ENCODE measurements at regions not wholly inside any gene's neighbourhood (a gene's known extent, or its start where the extent isn't known, plus 50 kb on each side); places are given as distances from the start of the nearest gene placed in this dataset.

DNA sequence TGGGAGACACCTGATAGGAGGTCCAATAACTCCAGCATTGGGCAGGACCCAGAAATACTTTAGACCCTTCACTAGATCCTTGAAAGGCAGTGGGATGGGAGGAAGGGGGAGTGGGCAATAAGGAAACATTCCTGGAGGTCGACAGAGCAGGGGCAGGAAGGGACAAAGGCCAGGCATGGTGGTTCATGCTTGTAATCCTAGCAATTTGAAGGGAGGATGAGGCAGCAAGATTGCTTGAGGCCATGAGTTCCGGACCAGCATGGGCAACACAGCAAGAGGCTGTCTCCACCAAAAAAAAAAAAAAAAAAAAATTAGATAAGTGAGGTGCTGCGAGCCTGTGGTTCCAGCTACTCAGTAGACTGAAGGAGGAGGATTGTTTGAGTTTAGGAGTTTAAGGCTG, 134.9 kb downstream of the JCAD start:
- Histone ChIP-seq H3K36me3 (ENCODE audit: control insufficient read depth, insufficient read depth, low read length) (no peaks in the 10 kb centered on the region), H3K4me3 (ENCODE audit: low read depth, low read length) (no peak overlapping the region)

GRCh38 chr10:29923416-29923965, 135.9 kb downstream of the JCAD start:
- Histone ChIP-seq H3K36me3 (ENCODE audit: control insufficient read depth, insufficient read depth, low read length) (no peaks in the 10 kb centered on the region), H3K27ac (ENCODE audit: low read depth, low read length) (no peak overlapping the region), H3K4me1 (ENCODE audit: control insufficient read depth, insufficient read depth, low read length) (peaks cover 11% of the 10 kb centered on the region; the same call in 1 of the 2 replicates), H3K9me3 (ENCODE audit: control insufficient read depth, insufficient read depth, low read length) (no peaks in the 10 kb centered on the region), H3K9ac (ENCODE audit: low read depth, low read length) (no peak overlapping the region), H3K27me3 (ENCODE audit: control insufficient read depth, insufficient read depth, low read length) (no peaks in the 10 kb centered on the region), H3K4me3 (ENCODE audit: low read depth, low read length) (no peak overlapping the region)

More for the DNA sequence above, 134.9 kb downstream of the JCAD start:
- Histone ChIP-seq H3K27me3 (ENCODE audit: control insufficient read depth, insufficient read depth, low read length) (no peaks in the 10 kb centered on the region), H3K9ac (ENCODE audit: low read depth, low read length) (no peak overlapping the region), H3K9me3 (ENCODE audit: control insufficient read depth, insufficient read depth, low read length) (no peaks in the 10 kb centered on the region), H3K4me1 (ENCODE audit: control insufficient read depth, insufficient read depth, low read length) (peaks cover 11% of the 10 kb centered on the region; the same call in 1 of the 2 replicates), H3K27ac (ENCODE audit: low read depth, low read length) (no peak overlapping the region)

- Histone ChIP-seq H3K9ac (ENCODE audit: low read depth, low read length) (no peak overlapping the region), H3K36me3 (ENCODE audit: control insufficient read depth, insufficient read depth, low read length) (no peaks in the 10 kb centered on the region), H3K9me3 (ENCODE audit: control insufficient read depth, insufficient read depth, low read length) (no peaks in the 10 kb centered on the region), H3K27me3 (ENCODE audit: control insufficient read depth, insufficient read depth, low read length) (no peaks in the 10 kb centered on the region), H3K27ac (ENCODE audit: low read depth, low read length) (no peak overlapping the region), H3K4me1 (ENCODE audit: control insufficient read depth, insufficient read depth, low read length) (peaks cover 11% of the 10 kb centered on the region; the same call in 1 of the 2 replicates), H3K4me3 (ENCODE audit: low read depth, low read length) (no peak overlapping the region)
These were observed 136.5 kb downstream of the JCAD start for GRCh38 chr10:29922892-29923291.

DNA sequence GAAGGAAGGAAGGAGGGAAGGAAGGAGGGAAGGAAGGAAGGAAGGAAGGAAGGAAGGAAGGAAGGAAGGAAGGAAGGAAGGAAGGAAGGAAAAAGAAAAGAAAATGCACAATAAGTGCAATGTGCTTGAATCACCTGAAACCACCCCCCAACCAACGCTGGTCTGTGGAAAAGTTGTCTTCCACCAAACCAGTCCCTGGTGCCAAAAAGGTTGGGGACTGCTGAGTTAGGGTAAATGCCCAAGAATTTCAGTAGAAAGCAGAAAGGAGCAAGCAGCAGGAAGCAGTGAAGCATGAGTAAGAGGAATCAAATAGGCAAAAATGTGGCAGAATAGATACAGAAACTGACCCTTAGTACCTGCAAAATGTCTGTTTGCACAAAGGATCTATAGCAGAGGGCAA, 137.2 kb downstream of the JCAD start:
- Histone ChIP-seq H3K4me3 (ENCODE audit: low read depth, low read length) (no peak overlapping the region), H3K9ac (ENCODE audit: low read depth, low read length) (no peak overlapping the region), H3K9me3 (ENCODE audit: control insufficient read depth, insufficient read depth, low read length) (no peaks in the 10 kb centered on the region), H3K27ac (ENCODE audit: low read depth, low read length) (no peak overlapping the region), H3K4me1 (ENCODE audit: control insufficient read depth, insufficient read depth, low read length) (peaks cover 11% of the 10 kb centered on the region; the same call in 1 of the 2 replicates), H3K36me3 (ENCODE audit: control insufficient read depth, insufficient read depth, low read length) (no peaks in the 10 kb centered on the region), H3K27me3 (ENCODE audit: control insufficient read depth, insufficient read depth, low read length) (no peaks in the 10 kb centered on the region)

GRCh38 chr10:29921071-29921446, 138.3 kb downstream of the JCAD start:
- Histone ChIP-seq H3K9me3 (ENCODE audit: control insufficient read depth, insufficient read depth, low read length) (no peaks in the 10 kb centered on the region), H3K9ac (ENCODE audit: low read depth, low read length) (no peak overlapping the region), H3K36me3 (ENCODE audit: control insufficient read depth, insufficient read depth, low read length) (no peaks in the 10 kb centered on the region), H3K27me3 (ENCODE audit: control insufficient read depth, insufficient read depth, low read length) (no peaks in the 10 kb centered on the region), H3K27ac (ENCODE audit: low read depth, low read length) (no peak overlapping the region), H3K4me3 (ENCODE audit: low read depth, low read length) (no peak overlapping the region), H3K4me1 (ENCODE audit: control insufficient read depth, insufficient read depth, low read length) (0 out of 2 replicates have a peak, but pooled peaks cover 6% of the 10 kb centered on the region)

- Histone ChIP-seq H3K36me3 (ENCODE audit: control insufficient read depth, insufficient read depth, low read length) (no peaks in the 10 kb centered on the region), H3K9ac (ENCODE audit: low read depth, low read length) (no peak overlapping the region), H3K27ac (ENCODE audit: low read depth, low read length) (no peak overlapping the region), H3K4me3 (ENCODE audit: low read depth, low read length) (no peak overlapping the region), H3K27me3 (ENCODE audit: control insufficient read depth, insufficient read depth, low read length) (no peaks in the 10 kb centered on the region), H3K9me3 (ENCODE audit: control insufficient read depth, insufficient read depth, low read length) (no peaks in the 10 kb centered on the region), H3K4me1 (ENCODE audit: control insufficient read depth, insufficient read depth, low read length) (0 out of 2 replicates have a peak, but pooled peaks cover 6% of the 10 kb centered on the region)
These were observed 138.8 kb downstream of the JCAD start for GRCh38 chr10:29920408-29921070.

GRCh38 chr10:29918623-29919400, 140.6 kb downstream of the JCAD start:
- 0 out of 2 replicates have a peak, but pooled peaks cover 6% of the 10 kb centered on the region for H3K4me1 ChIP-seq (ENCODE audit: control insufficient read depth, insufficient read depth, low read length)

DNA sequence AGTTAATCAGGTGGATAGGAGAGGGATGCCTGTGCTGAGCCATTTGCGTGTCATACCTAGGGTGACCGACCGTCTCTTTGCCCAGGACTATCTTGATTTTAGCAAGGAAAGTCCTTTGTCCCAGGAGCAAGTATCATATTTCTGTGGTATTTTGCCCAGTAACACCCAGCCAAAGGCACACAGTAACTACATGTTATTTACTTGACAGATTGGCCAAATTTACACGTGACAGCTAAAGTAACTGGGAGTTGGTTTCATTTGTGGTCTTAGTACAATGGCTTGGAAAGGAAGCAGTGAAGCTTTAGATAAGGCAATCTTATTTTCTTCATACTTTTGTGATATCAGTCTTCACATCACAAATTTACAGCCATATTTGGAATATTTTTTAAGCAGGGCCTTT, 142.1 kb downstream of the JCAD start:
- Histone ChIP-seq H3K27ac (ENCODE audit: low read depth, low read length) (no peak overlapping the region), H3K36me3 (ENCODE audit: control insufficient read depth, insufficient read depth, low read length) (no peaks in the 10 kb centered on the region), H3K4me1 (ENCODE audit: control insufficient read depth, insufficient read depth, low read length) (no peaks in the 10 kb centered on the region), H3K4me3 (ENCODE audit: low read depth, low read length) (no peak overlapping the region), H3K9me3 (ENCODE audit: control insufficient read depth, insufficient read depth, low read length) (no peaks in the 10 kb centered on the region), H3K9ac (ENCODE audit: low read depth, low read length) (no peak overlapping the region), H3K27me3 (ENCODE audit: control insufficient read depth, insufficient read depth, low read length) (no peaks in the 10 kb centered on the region)

More at GRCh38 chr10:29918623-29919400, 140.6 kb downstream of the JCAD start:
- H3K9ac ChIP-seq (ENCODE audit: low read depth, low read length), result no peak overlapping the region
- H3K4me3 ChIP-seq (ENCODE audit: low read depth, low read length), result no peak overlapping the region
- H3K27ac ChIP-seq (ENCODE audit: low read depth, low read length), result no peak overlapping the region
- no peaks in the 10 kb centered on the region for H3K36me3 ChIP-seq (ENCODE audit: control insufficient read depth, insufficient read depth, low read length)
- no peaks in the 10 kb centered on the region for H3K27me3 ChIP-seq (ENCODE audit: control insufficient read depth, insufficient read depth, low read length)
- H3K9me3 ChIP-seq (ENCODE audit: control insufficient read depth, insufficient read depth, low read length), result no peaks in the 10 kb centered on the region

- Histone ChIP-seq H3K9ac (ENCODE audit: low read depth, low read length) (no peak overlapping the region), H3K4me3 (ENCODE audit: low read depth, low read length) (no peak overlapping the region), H3K27ac (ENCODE audit: low read depth, low read length) (no peak overlapping the region), H3K4me1 (ENCODE audit: control insufficient read depth, insufficient read depth, low read length) (no peaks in the 10 kb centered on the region), H3K36me3 (ENCODE audit: control insufficient read depth, insufficient read depth, low read length) (no peaks in the 10 kb centered on the region), H3K27me3 (ENCODE audit: control insufficient read depth, insufficient read depth, low read length) (no peaks in the 10 kb centered on the region), H3K9me3 (ENCODE audit: control insufficient read depth, insufficient read depth, low read length) (no peaks in the 10 kb centered on the region)
These were observed 142.7 kb downstream of the JCAD start for GRCh38 chr10:29916669-29917068.

- no peaks in the 10 kb centered on the region for H3K9me3 ChIP-seq (ENCODE audit: control insufficient read depth, insufficient read depth, low read length)
- no peak overlapping the region for H3K4me3 ChIP-seq (ENCODE audit: low read depth, low read length)
- no peak overlapping the region for H3K9ac ChIP-seq (ENCODE audit: low read depth, low read length)
- H3K27me3 ChIP-seq (ENCODE audit: control insufficient read depth, insufficient read depth, low read length), result no peaks in the 10 kb centered on the region
- H3K36me3 ChIP-seq (ENCODE audit: control insufficient read depth, insufficient read depth, low read length), result no peaks in the 10 kb centered on the region
- H3K4me1 ChIP-seq (ENCODE audit: control insufficient read depth, insufficient read depth, low read length), result no peaks in the 10 kb centered on the region
- H3K27ac ChIP-seq (ENCODE audit: low read depth, low read length), result no peak overlapping the region
These were observed 144.2 kb downstream of the JCAD start for GRCh38 chr10:29914986-29915785.
